ENCODE measurements at regions not wholly inside any gene's neighbourhood (a gene's known extent, or its start where the extent isn't known, plus 50 kb on each side); places are given as distances from the start of the nearest gene placed in this dataset.

DNA sequence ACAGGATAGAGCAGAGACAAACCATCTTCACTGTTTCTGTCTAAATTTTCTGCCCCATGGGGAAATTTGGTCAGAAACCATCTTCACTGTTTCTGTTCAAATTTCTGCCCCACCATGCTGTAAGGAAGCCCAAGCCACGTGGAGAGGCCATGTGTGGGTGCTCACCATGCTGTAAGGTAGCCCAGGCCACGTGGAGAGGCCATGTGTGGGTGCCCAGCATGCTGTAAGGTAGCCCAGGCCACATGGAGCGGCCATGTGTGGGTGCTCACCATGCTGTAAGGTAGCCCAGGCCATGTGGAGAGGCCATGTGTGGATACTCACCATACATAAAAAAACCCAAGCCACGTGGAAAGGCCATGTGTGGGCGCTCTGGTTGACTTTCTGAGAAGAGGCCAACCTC, 1088.7 kb upstream of the AUTS2 start:
- TF ChIP-seq, protein P1, sequence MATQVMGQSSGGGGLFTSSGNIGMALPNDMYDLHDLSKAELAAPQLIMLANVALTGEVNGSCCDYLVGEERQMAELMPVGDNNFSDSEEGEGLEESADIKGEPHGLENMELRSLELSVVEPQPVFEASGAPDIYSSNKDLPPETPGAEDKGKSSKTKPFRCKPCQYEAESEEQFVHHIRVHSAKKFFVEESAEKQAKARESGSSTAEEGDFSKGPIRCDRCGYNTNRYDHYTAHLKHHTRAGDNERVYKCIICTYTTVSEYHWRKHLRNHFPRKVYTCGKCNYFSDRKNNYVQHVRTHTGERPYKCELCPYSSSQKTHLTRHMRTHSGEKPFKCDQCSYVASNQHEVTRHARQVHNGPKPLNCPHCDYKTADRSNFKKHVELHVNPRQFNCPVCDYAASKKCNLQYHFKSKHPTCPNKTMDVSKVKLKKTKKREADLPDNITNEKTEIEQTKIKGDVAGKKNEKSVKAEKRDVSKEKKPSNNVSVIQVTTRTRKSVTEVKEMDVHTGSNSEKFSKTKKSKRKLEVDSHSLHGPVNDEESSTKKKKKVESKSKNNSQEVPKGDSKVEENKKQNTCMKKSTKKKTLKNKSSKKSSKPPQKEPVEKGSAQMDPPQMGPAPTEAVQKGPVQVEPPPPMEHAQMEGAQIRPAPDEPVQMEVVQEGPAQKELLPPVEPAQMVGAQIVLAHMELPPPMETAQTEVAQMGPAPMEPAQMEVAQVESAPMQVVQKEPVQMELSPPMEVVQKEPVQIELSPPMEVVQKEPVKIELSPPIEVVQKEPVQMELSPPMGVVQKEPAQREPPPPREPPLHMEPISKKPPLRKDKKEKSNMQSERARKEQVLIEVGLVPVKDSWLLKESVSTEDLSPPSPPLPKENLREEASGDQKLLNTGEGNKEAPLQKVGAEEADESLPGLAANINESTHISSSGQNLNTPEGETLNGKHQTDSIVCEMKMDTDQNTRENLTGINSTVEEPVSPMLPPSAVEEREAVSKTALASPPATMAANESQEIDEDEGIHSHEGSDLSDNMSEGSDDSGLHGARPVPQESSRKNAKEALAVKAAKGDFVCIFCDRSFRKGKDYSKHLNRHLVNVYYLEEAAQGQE (IDR thresholded peaks at IDR 0.05; ENCODE audit: insufficient read depth in 1 of 2, low read depth in 2 of 2, low read length in 2 of 2): no peak
- TF ChIP-seq POLR2AphosphoS5 (IDR thresholded peaks at IDR 0.05; ENCODE audit: low read depth, low read length) (no peak), TAF1 (IDR thresholded peaks at IDR 0.05; ENCODE audit: borderline replicate concordance, insufficient read depth, low read length) (no peak)

Data from PFSK-1 (cell line).